ENCODE measurements at regions not wholly inside any gene's neighbourhood (a gene's known extent, or its start where the extent isn't known, plus 50 kb on each side); places are given as distances from the start of the nearest gene placed in this dataset.

DNA sequence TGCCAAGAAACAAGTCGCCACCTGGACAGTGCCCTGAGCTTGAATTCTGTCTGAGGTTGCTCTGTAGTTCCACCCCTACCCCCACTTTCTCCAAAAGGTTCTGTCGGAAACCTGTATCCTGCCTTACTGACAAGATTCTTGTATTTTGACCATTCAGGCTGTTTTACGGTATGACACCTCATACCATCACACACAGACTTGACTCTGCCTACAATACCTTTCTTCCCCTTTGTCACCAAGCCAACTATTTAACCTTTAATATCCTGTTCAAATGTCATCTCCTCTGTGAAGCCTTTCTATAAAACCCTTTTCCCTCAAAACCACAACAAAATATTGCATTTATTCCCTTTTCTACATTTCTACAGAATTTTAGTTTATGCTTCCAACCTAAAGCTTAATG, 161.9 kb downstream of the VSIG4 start:
- TF ChIP-seq, protein P1, sequence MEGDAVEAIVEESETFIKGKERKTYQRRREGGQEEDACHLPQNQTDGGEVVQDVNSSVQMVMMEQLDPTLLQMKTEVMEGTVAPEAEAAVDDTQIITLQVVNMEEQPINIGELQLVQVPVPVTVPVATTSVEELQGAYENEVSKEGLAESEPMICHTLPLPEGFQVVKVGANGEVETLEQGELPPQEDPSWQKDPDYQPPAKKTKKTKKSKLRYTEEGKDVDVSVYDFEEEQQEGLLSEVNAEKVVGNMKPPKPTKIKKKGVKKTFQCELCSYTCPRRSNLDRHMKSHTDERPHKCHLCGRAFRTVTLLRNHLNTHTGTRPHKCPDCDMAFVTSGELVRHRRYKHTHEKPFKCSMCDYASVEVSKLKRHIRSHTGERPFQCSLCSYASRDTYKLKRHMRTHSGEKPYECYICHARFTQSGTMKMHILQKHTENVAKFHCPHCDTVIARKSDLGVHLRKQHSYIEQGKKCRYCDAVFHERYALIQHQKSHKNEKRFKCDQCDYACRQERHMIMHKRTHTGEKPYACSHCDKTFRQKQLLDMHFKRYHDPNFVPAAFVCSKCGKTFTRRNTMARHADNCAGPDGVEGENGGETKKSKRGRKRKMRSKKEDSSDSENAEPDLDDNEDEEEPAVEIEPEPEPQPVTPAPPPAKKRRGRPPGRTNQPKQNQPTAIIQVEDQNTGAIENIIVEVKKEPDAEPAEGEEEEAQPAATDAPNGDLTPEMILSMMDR (IDR thresholded peaks at IDR 0.05) = no peak
- TF ChIP-seq RFX5 (IDR thresholded peaks at IDR 0.05; ENCODE audit: low read length) (no peak), EZH2phosphoT487 (IDR thresholded peaks at IDR 0.05; ENCODE audit: borderline replicate concordance, low read depth) (no peak), POLR2AphosphoS5 (IDR thresholded peaks at IDR 0.05; ENCODE audit: low read depth, low read length) (no peak), TAF1 (IDR thresholded peaks at IDR 0.05; ENCODE audit: borderline replicate concordance, low read depth, low read length) (no peak)
- TF ChIP-seq, protein P2, sequence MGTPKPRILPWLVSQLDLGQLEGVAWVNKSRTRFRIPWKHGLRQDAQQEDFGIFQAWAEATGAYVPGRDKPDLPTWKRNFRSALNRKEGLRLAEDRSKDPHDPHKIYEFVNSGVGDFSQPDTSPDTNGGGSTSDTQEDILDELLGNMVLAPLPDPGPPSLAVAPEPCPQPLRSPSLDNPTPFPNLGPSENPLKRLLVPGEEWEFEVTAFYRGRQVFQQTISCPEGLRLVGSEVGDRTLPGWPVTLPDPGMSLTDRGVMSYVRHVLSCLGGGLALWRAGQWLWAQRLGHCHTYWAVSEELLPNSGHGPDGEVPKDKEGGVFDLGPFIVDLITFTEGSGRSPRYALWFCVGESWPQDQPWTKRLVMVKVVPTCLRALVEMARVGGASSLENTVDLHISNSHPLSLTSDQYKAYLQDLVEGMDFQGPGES (IDR thresholded peaks at IDR 0.05; ENCODE audit: low read depth, low read length) = no peak
- TF ChIP-seq, protein P3, sequence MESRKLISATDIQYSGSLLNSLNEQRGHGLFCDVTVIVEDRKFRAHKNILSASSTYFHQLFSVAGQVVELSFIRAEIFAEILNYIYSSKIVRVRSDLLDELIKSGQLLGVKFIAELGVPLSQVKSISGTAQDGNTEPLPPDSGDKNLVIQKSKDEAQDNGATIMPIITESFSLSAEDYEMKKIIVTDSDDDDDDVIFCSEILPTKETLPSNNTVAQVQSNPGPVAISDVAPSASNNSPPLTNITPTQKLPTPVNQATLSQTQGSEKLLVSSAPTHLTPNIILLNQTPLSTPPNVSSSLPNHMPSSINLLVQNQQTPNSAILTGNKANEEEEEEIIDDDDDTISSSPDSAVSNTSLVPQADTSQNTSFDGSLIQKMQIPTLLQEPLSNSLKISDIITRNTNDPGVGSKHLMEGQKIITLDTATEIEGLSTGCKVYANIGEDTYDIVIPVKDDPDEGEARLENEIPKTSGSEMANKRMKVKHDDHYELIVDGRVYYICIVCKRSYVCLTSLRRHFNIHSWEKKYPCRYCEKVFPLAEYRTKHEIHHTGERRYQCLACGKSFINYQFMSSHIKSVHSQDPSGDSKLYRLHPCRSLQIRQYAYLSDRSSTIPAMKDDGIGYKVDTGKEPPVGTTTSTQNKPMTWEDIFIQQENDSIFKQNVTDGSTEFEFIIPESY (IDR thresholded peaks at IDR 0.05; ENCODE audit: borderline replicate concordance, low read depth) = no peak
- TF ChIP-seq, protein P4, sequence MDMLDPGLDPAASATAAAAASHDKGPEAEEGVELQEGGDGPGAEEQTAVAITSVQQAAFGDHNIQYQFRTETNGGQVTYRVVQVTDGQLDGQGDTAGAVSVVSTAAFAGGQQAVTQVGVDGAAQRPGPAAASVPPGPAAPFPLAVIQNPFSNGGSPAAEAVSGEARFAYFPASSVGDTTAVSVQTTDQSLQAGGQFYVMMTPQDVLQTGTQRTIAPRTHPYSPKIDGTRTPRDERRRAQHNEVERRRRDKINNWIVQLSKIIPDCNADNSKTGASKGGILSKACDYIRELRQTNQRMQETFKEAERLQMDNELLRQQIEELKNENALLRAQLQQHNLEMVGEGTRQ (IDR thresholded peaks at IDR 0.05; ENCODE audit: borderline replicate concordance, low read depth, low read length) = no peak
- TF ChIP-seq, protein P5, sequence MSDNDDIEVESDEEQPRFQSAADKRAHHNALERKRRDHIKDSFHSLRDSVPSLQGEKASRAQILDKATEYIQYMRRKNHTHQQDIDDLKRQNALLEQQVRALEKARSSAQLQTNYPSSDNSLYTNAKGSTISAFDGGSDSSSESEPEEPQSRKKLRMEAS (IDR thresholded peaks at IDR 0.05; ENCODE audit: low read depth) = no peak
